ENCODE measurements at regions not wholly inside any gene's neighbourhood (a gene's known extent, or its start where the extent isn't known, plus 50 kb on each side); places are given as distances from the start of the nearest gene placed in this dataset.

- no peak for TF ChIP-seq CTCF (conservative IDR thresholded peaks at IDR 0.05; ENCODE audit: low read depth)
- ChIA-PET POLR2A (ENCODE audit: low non-redundant PET) (no interaction called here), CTCF (no interaction called here)
- H3K27ac ChIP-seq = no peak overlapping the region
- no peak for DNase-seq (ENCODE audit: low spot score)
Observed at GRCh38 chr14:71236487-71236886, 329.2 kb downstream of the PCNX1 start.

- no peak overlapping the region for H3K27ac ChIP-seq
- ChIA-PET POLR2A (ENCODE audit: low non-redundant PET) (no interaction called here), CTCF (no interaction called here)
- TF ChIP-seq CTCF (conservative IDR thresholded peaks at IDR 0.05; ENCODE audit: low read depth) = no peak
- DNase-seq (ENCODE audit: low spot score) = no peak
Observed at GRCh38 chr14:71237556-71237955, 330.3 kb downstream of the PCNX1 start.

- CTCF ChIA-PET = no interaction called here
- DNase-seq (ENCODE audit: low spot score) = no peak
- TF ChIP-seq CTCF (conservative IDR thresholded peaks at IDR 0.05; ENCODE audit: low read depth) = no peak
- no peak overlapping the region for H3K27ac ChIP-seq
- POLR2A ChIA-PET (ENCODE audit: low non-redundant PET) = no interaction called here
Observed at GRCh38 chr14:71238835-71239234, 331.6 kb downstream of the PCNX1 start.

GRCh38 chr14:71240171-71240570 lies 332.9 kb downstream of the PCNX1 start:
- TF ChIP-seq CTCF (conservative IDR thresholded peaks at IDR 0.05; ENCODE audit: low read depth) = no peak
- ChIA-PET CTCF (no interaction called here), POLR2A (ENCODE audit: low non-redundant PET) (no interaction called here)
- no peak overlapping the region for H3K27ac ChIP-seq
- no peak for DNase-seq (ENCODE audit: low spot score)

GRCh38 chr14:71240866-71241520 lies 333.7 kb downstream of the PCNX1 start:
- H3K27ac ChIP-seq = no peak overlapping the region
- POLR2A ChIA-PET (ENCODE audit: low non-redundant PET) = no interaction called here
- TF ChIP-seq CTCF (conservative IDR thresholded peaks at IDR 0.05; ENCODE audit: low read depth) = no peak
- CTCF ChIA-PET = interaction anchor here (0.6 kb wide), 1 partner anchor 10 kb away, joined by 3 read pairs; no protein-coding TSS in a partner anchor
- no peak for DNase-seq (ENCODE audit: low spot score)

- no peak for DNase-seq (ENCODE audit: low spot score)
- no peak for TF ChIP-seq CTCF (conservative IDR thresholded peaks at IDR 0.05; ENCODE audit: low read depth)
- ChIA-PET POLR2A (ENCODE audit: low non-redundant PET) (no interaction called here), CTCF (interaction anchor here (0.8 kb wide), 1 partner anchor 44 kb away, joined by 3 read pairs; no protein-coding TSS in a partner anchor)
- H3K27ac ChIP-seq = no peak overlapping the region
Observed at GRCh38 chr14:71242237-71242748, 335.0 kb downstream of the PCNX1 start.
